MM.1S (cell line): ENCODE measurements at regions not wholly inside any gene's neighbourhood (a gene's known extent, or its start where the extent isn't known, plus 50 kb on each side); places are given as distances from the start of the nearest gene placed in this dataset.

Experiments
- CTCF ChIP-seq: fragments of 300-600 bp; sonication (generic); IDR thresholded peaks from 2 replicates; pipeline ENCODE4 v1.5.1; 2016; ENCODE audit warnings: antibody characterized with exemption, low read length, mixed read lengths
- EZH2 ChIP-seq: fragments of 300-600 bp; sonication (generic); optimal IDR thresholded peaks from 2 replicates; pipeline ENCODE3; 2017; ENCODE audit warnings: low read depth, mild to moderate bottlenecking, antibody characterized with exemption, low read length, mixed read lengths

DNA sequence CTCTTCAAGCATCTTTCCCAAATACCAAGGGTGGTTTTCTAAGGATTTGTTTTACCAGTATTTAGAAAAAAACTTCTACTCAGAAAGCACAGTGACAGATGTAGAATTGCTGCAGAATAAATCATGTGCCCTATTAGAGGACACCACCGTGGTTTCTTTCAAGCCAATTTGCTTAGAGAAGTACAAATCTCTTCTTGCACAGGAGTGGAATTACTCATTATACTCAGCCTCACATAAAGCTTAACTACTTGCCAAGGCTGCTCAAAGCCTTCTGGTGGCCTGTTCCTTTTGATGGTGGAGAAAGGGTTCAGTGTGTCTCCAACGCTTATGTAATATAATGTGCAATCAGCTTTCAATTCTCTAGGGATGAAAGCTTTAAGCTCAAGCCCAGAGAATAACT, 66.5 kb upstream of the CTNNA2 start:
- TF ChIP-seq CTCF (no peak), EZH2 (no peak)
